ENCODE measurements at regions not wholly inside any gene's neighbourhood (a gene's known extent, or its start where the extent isn't known, plus 50 kb on each side); places are given as distances from the start of the nearest gene placed in this dataset.
"Not testable (repeated sequence)": the region's sequence is repeated elsewhere in the genome, so short reads cannot be mapped to it uniquely, and the experiment has no call there.

DNA sequence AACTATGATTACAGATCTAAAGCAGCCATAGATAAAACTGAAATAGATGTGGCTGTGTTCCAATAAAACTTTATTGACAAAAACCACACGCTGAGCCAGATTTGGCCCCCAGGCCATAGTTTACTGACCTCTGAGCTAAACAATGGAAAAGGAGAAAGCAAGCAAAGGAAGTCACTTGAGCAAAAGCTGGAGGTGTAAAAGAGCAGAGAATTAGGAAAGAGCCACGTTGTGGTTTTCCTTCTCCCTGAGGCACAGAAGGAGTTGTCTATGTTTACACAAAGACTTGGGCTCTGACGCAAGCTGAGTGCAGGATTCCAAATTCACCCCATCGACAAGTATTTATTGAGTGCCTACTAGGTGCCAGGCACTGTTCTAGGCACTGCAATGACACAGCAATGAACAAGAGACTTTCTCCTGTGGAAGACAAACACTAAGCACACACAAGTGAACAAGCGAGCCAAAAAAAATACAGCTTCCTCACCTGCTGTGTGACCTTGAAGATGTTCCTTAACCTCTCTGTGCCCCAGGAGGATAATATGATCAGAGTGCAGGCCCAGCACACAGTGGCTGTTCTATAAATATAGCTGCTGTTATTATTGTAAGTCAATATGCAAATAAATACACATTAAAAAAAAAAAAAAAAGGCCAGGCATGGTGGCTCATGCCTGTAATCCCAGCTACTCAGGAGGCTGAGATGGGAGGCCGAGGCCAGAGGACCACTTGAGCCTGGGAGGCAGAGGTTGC is 75.4 kb upstream of the PTPN1 start:
- FAIRE-seq, result no peak
- DNase-seq (ENCODE audit: insufficient read length, low spot score), result peak; percentile 67

DNA sequence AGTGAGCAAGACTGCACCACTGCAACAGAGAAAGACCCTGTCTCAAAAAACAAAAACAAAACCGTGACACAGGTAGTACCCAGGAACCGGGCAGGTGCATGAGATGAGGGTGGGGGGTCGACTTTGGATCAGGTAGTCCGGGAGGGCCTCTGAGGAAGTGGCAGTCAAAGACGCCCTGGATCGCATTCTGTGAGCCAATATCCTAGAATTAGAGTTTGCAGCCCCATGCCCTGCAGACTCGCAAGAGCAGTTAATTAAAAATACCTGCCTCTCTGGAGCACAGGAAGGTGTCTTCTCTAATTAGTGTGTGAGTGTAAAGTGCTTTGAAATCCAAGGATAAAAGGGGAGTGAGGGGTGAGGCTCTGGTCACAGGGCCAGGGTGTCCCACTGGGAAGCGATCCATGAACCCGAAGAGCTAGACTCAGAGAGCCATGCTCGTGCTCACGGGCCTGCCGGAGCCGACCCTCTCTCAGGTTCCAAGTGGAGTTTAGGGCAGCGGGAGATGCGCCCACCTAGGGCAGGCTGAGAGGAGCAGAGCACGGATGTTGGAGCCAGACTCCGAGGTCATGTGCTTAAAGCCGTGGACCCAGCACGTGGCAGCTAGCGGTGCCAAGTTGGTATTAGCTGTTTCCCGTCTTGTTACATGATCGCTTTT is 74.7 kb upstream of the PTPN1 start:
- FAIRE-seq (no peak), DNase-seq (ENCODE audit: insufficient read length, low spot score) (no peak)

GRCh38 chr20:50436052-50436656 is 74.0 kb upstream of the PTPN1 start:
- DNase-seq (ENCODE audit: insufficient read length, low spot score) (no peak), FAIRE-seq (no peak)

- FAIRE-seq (no peak), DNase-seq (ENCODE audit: insufficient read length, low spot score) (no peak)
These were observed 73.5 kb upstream of the PTPN1 start for GRCh38 chr20:50436696-50437095.

DNA sequence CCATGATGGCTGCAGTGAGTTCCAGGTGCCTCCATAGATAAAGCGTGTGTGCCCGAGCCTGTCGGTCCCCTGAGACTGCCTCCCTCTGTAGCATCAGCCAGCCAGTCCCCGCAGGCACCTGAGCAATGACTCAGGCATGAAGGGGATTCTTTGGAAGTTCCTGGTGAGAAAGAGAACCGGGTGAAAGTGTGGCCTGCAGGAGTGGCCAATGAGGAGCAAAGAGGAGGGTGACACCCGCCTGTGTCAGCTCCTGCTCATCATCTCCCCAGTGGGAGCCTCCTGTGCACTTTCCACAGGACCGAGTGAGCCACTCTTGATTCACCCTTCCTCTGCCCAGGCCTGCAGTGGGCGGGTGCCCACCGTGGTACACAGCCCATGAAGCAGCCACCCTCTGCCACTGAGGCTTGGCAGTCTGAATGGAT is 71.2 kb upstream of the PTPN1 start:
- FAIRE-seq (peak; percentile 87), DNase-seq (ENCODE audit: insufficient read length, low spot score) (peak; percentile 85)

GRCh38 chr20:50439539-50440453 is 70.4 kb upstream of the PTPN1 start:
- DNase-seq (ENCODE audit: insufficient read length, low spot score) (no peak), FAIRE-seq (no peak)

DNA sequence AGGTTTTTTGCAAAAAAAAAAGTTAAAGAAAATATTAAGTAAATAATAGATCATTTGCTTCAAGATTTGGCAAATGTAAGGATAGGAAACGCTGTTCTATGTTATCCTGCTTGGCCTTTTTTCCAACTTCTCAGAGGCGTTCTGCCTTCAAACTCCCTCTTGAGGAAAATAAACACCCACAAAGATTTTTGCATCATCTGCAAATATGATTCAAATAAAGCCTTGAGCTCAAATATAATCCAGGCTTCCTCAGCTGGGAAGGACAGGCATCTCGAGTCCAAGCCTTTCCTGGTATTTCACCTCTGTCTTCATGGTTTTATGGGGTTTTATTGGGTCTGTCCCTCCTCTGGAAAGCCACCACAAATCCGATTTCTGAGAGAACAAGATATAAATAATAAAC is 67.7 kb upstream of the PTPN1 start:
- DNase-seq (ENCODE audit: insufficient read length, low spot score), result no peak
- FAIRE-seq, result no peak

- FAIRE-seq (no peak), DNase-seq (ENCODE audit: insufficient read length, low spot score) (no peak)
These were observed 64.6 kb upstream of the PTPN1 start for GRCh38 chr20:50445354-50446151.

GRCh38 chr20:50446351-50447101 is 63.7 kb upstream of the PTPN1 start:
- FAIRE-seq (peak; percentile 82), DNase-seq (ENCODE audit: insufficient read length, low spot score) (no peak)

DNA sequence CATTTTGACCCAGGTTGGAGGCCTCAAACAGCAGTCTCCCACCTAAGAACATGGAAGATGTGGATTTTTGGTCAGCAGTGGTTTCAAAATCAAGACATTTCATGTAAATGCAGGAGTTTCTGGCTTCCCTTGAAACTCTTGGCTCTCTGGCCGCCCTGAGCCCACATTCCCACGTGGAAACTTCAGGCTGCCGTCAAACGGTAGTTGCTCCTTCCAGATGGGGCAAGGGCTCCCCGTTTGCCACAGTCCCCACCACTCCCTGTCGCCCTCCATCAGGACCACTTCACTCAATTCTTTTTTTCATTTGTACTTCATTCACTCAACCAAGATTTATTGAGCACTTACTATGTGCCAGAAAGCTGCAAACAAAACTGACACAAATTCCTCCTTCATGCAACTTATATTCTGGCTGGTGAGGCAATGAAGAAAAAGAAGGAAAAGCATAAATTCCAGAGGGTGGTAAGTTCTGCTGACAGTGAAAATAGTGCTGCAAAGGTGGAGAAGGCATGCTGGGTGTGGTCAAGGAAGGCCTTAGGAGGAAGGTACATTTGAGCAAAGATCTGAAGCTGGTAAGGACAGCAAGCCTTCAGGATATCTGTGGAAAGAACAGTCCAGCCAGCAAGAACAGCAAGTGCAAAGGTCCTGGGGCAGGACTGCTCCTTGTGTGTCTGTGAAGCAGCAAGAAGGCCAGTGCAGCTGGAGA is 62.9 kb upstream of the PTPN1 start:
- peak; percentile 26 for FAIRE-seq

DNA sequence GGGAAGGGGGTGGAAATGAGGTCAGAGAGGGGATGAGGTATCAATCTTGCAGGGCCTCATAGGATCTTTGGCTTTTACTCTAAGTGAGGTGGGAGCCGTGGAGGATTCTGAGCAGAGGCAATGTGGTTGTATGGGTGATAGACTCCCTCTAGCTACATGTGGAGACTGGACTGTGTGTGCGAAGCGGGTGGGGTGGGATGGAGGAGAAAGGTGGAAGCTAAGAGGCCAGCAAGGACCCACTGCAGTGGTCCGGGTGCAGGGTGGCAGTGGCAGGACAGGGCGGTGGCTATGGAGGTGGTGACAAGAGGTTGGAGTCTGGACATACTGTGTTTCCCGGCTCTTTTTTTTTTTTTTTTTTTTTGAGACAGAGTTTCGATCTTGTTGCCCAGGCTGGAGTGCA is 62.4 kb upstream of the PTPN1 start:
- DNase-seq (ENCODE audit: insufficient read length, low spot score), result no peak
- FAIRE-seq, result no peak

More for the DNA sequence above, 62.9 kb upstream of the PTPN1 start:
- no peak for DNase-seq (ENCODE audit: insufficient read length, low spot score)

- FAIRE-seq, result peak; percentile 90
- peak; percentile 80 for DNase-seq (ENCODE audit: insufficient read length, low spot score)
These were observed 61.4 kb upstream of the PTPN1 start for GRCh38 chr20:50448625-50449403.

- peak; percentile 72 for FAIRE-seq
- DNase-seq (ENCODE audit: insufficient read length, low spot score), result no peak
These were observed 60.3 kb upstream of the PTPN1 start for GRCh38 chr20:50449738-50450492.

DNA sequence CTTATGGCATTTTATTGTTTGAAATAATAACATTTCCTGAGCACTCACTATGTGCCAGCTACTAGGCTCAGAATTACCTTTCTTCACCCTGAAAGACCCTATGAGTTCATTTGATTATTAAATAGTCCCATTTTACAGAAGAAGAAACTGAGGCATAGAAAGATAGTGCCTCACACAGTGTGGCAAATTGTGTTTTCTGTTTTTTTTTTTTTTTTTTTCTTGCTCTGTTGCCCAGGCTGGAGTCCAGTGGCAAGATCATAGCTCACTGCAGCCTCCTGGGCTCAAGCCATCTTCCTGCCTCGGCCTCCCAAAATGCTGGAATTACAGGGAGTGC is 59.7 kb upstream of the PTPN1 start:
- no peak for DNase-seq (ENCODE audit: insufficient read length, low spot score)

DNA sequence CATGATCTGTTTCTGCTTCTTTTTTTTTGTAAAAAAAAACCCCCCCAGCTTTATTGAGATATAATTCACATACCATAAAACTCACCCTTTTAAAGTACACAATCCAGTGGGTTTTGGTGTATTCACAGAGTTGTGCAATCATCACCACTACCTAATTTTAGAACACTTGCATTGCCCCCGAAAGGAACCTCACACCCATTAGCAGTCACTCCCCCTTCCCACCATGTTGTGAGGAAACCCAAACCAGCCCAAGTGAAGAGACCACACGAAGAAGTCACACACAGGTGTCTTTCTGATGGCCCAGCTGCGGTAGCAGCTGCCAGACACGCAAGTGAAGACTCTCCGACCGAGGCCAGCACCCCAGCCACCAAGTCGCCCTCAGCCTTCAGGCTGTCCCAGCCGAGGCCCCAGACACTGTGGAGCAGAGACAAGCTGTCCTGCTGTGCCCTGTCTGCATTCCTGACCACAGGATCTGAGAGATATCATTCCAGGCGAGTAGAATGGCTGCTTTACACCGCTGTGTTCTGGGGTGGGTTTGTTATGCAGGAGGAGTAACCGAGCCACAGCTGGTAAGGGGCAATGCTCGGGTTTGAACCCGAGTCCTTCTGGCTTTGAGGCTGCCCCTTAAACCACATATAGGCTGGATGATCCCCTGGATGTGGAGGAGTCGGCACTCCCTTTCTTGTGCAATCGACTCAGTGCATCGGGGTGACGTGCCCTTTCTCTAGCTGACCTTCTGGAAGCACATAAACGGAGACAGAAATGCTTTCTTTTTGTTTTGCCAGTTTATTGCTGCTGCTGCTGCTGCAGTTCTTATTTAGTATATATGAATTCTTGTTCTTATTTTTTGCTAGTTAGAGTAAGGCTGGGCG is 59.1 kb upstream of the PTPN1 start:
- FAIRE-seq (peak; percentile 91), DNase-seq (ENCODE audit: insufficient read length, low spot score) (no peak)

More for the DNA sequence above, 59.7 kb upstream of the PTPN1 start:
- FAIRE-seq, result no peak

DNA sequence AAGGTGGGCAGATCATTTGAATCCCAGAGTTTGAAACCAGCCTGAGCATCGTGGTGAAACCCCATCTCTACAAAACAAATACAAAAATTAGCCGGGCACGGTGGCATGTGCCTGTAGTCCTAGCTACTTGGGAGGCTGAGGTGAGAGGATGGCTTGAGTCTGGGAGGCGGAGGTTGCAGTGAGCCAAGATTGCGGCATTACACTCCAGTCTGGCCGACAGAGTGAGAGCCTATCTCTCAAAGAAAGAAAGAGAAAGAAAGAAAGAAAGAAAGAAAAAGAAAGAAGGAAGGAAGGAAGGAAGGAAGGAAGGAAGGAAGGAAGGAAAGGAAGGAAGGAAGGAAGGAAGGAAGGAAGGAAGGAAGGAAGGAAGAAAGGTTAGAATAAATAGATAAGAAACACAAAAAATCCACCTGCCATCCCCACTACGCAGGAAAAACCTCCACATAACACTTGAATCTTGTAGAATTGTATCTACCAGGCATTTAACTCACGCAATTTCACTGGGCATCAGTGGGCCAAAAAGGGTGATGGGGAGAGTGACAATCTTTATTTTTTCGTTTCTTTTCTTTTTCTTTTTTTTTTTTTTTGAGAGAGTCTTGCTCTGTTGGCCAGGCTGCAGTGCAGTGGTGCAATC is 58.3 kb upstream of the PTPN1 start:
- DNase-seq (ENCODE audit: insufficient read length, low spot score); FAIRE-seq: not testable (repeated sequence)
